RKO (cell line): ENCODE measurements at regions not wholly inside any gene's neighbourhood (a gene's known extent, or its start where the extent isn't known, plus 50 kb on each side); places are given as distances from the start of the nearest gene placed in this dataset.
"Not testable (repeated sequence)": the region's sequence is repeated elsewhere in the genome, so short reads cannot be mapped to it uniquely, and the experiment has no call there.

ENCODE experiments used
- DNase-seq: peaks from one replicate; pipeline ENCODE4 v3.0.0-alpha.2; 2016; ENCODE audit warnings: low spot score

DNA sequence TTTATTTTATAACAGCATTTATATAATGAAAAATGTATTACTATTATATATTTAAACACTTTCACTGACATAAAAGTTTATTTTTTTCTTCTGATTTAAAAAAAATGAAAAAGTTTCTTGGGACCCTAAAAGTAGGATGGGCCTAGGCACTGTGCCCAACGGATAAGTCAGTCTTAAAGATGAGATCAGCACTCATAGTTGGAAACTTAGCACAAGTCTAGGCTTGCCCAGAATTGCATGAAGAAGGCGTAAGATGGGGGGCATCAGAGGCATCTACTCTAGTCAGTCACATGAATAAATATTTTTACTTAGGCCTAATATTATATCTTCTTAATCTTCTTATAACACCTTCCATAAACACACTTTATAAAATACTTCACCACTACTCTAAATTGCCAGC, 306.7 kb upstream of the GRID2 start:
- no peak for DNase-seq

DNA sequence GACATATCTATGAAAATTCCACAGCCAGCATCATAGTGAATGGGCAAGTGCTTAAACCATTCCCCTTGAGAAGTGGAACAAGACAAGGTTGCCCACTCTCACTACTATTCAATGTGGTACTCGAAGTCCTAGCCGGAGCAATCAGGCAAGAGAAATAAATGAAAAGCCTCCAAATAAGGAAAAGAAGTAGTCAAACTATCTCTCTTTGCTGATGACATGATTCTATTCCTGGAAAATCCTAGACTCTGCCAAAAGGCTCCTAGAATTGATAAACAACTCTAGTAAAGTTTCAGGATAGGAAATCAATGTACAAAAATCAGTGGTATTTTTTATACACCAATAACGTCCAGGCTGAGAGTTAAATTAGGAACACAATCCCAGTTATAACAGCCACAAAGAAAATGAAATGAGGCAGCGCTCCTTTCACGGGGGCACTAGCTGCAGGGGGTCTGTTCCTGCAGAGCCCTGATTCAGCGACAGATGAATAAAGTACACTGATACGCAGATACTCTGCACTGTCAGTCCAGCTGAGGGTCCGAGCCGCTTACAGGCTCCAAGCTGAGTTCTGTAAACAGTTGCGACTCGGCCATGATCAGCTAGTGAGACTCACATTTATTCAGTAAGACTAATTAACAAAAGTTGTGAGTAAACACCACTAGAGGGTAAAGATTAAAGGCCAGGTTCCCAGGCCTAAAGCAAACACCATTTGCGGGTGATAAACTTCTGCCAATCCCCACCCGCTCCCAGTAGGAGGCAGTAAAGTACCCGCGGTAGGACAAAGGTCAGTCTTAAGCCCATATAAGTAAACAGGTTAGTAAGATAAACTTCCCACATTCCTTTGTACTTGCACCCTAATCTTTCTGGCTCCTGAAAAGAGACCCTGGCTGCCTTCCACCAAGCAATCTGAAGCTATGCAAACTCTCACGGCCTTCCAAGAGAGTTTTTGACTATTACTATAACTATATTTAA, 290.6 kb upstream of the GRID2 start:
- DNase-seq, result no peak

DNA sequence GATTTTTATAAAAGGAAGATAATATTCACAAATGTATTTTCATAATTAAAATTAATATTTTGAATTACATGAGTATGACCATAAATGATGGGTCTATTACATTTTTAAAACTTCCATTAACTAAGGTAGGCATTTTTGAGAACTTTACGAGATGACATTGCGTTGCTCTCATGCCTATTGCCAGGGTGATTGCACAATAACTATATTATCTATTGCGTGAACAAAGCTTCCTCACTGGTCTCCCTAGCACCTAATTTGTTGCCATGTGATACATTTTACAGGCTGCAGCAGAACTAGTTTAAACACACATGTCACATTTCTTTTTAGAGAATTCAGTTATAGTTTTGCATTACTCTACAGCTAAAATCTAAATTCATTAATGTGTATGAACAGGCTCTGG, 289.7 kb upstream of the GRID2 start:
- DNase-seq, result no peak

DNA sequence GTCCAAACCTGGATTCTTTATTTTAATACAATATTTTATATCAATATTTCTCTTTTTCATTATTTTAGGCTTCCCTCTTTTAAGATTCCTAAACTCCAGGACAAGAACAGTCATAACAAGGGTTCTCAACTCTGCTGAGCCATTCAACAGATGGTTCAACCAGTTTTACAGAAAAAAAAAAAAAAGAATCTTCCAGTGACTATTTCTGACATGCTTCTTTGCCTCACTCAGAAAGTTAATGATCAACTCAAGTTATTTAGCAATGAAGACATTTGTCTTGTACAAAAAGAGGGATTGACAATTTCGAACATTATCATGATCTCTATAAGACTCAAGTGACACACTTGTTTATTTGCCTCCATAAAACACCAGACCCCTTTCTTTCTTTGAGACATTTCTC, 282.6 kb upstream of the GRID2 start:
- no peak for DNase-seq

DNA sequence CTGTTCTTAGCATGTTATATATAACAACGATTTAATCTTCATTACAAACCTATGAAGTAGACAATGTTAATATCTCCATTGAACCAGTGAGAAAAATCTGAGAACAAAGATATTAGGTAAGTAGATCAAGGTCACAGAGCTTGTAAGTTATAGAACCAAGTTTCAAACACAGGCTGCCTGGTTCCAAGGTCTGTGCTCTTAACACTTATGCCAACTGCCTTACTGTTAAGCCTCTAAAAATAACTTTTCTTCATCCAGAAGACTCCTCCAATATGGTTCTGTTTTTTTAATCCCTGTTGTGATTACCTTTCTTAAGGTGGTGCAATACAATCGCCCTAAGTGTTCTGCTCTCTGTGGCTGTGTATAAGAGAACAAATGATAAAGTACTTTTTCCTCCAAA, 282.0 kb upstream of the GRID2 start:
- no peak for DNase-seq

DNA sequence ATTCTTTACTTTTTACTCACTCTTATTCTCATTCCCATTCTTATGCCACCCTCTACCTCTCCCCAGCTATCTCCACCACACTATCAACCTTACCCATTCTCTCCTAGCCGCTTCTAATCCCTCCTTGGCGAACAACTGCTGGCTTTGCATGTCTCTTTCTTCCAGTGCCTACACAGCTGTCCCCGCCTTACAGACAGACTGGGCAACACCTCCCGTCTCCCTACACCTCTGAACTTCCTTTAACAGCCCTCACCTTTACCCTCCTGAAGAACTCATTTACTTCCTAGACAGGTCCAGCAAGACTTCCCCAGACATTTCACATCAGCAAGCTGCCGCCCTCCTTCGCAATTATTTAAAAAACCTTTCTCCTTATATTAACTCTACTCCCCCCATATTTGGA, 274.9 kb upstream of the GRID2 start:
- not testable (repeated sequence) for DNase-seq

DNA sequence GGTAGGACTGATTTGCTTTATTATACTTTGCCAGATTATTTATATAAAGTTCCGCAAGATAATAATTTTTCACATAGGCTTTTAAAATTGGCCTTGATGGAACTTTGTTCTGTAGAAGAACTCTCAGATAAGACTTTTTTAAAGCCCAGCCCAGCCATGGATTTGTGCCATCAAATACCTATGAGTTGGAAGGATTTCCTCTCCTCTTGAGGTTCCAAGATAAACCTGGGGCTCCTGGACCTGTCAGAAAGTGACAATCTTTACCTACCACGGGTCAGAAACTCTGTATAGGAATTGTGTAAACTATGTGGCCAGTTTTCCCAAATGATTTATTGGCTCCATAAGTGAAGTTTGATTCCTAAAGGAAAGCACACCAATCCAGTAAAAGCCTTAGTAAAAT, 271.9 kb upstream of the GRID2 start:
- no peak for DNase-seq

DNA sequence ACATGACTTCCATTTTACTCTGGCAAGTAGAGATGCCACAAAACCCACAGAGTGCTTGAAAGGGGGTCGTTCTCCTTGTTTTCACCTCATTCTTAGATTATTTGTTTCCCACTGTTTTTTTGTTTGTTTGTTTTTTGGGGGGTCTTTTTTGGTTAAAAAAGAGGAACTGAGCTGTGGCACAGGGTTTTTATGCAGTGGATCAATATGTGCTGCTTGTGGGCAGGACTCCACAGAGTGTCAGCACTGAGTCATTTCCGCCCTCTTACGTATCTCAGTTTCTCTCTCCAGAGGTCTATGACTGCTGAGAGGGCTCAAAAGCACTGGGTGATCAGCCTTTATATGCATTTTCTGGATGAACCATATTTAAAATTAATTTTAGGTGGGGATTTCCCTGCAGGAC, 268.1 kb upstream of the GRID2 start:
- DNase-seq, result no peak

DNA sequence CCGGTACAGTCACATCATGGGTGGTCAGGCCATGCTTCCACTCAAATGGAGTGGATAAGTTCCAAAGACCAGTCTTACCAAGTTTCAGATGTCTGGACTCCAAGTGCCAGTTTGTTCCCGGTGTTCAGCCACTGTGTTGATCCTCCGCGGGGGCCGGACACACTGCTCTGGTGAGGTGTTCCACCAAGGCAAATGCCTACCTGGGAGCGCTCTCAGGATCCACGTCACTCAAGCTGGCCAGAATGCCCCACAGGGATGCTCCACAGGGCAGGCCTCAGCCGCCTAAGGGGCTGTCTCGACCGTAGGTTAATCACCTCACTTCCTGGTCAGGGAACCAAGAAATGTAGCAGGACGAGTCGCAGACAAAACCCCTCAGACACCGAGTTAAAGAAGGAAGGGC, 258.0 kb upstream of the GRID2 start:
- no peak for DNase-seq

DNA sequence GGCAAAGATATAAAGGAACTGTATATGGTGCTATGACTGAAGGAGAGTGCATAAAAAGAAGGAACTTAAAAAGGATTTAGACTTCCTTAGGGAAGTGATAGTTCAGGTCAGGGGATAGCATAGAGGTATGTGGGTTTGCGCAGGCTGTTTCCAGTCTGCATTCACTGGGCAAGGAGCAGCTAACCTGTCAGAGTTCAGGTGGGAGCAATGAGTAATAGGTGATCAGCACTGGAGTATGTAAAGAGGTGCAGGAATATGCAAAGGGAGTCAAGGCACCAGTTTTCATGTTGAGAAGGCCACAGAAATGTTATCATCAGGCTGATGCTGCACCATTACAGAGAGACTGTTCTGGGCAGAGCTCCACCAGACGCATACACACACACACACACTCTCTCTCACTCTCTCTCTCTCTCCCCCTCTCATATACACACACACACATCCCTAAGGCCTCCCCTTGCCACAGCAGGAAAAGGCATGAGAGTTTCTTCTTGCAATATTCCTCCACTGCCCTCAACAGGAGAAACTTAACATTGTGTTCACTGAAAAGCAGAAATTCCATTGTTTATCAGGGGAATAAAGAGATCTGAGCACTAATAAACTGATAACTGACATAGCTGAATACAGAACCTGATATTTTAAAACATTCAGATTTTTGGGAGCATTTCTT, 256.4 kb upstream of the GRID2 start:
- DNase-seq, result peak; percentile 3

DNA sequence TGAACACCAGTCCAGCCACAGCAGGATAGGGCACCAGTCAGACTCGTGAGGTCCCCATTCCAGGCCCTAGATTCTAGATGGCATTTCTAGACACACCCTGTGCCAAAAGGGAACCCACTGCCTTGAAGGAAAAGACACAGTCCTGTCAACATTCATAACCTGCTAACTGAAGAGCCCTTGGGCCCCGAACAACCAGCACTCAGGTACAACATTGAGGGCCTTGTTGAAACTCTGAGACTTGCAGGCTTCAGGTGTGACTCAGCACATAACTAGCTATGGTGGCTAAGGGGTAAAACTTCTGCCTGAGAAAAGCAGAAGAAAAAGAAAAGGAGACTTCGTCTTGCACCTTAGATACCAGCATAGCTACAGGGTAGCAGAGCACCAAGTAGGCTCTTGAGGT, 252.9 kb upstream of the GRID2 start:
- no peak for DNase-seq

DNA sequence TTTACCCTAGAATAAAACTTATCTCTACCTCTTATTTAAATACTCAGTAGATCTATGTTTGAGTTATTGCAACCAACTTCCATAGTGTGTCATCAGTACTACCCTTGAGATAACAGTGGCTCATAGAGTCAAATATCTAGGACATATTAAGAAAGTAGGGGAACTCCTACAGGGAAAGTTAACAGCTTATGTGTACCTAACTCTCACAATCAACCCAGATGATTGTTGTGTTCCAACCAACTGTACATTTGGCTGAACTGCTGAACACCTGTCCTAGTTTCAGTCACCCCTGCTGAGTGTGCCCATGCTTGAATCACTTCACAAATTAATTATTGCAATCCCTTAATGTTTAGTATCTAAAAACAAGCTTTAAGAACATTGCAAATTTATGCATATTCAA, 244.2 kb upstream of the GRID2 start:
- no peak for DNase-seq

DNA sequence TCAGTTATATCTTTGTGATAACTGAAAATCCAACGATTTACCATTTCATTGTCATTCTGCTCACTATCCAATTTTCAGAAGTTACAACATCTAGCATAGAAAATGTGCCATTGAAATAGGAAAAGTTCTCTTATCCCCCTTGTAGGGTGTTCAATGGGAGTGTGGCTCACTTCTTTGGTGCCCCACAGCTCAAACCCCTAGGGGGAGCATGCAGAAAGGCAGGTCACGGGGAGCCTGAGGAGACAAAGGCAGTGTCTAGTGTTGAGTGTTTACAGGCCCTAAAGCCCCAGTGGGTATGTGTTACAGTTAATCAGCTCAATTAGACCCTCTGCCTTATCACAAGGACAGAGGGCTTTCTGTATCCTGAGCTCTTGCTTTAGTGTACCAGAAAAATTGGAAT, 243.4 kb upstream of the GRID2 start:
- DNase-seq, result no peak

DNA sequence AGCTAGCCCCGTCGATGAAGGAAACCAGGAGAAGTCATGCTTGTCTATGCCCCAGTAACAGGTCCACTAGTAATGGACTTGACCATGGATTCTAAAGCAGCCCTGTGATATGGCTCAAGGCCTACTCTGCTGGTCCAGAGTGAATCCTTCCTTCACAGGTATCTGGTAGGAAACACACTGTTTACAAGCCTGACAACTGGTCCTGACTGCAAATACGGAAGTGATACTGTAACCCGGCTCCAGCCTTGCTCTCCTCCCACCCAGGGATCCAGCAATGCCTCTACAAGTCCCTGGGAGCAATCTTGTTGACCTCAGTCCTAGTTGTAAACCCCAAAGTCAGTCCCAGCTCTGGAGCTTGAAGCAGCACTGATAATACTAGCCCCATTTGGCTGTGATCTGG, 239.2 kb upstream of the GRID2 start:
- no peak for DNase-seq

DNA sequence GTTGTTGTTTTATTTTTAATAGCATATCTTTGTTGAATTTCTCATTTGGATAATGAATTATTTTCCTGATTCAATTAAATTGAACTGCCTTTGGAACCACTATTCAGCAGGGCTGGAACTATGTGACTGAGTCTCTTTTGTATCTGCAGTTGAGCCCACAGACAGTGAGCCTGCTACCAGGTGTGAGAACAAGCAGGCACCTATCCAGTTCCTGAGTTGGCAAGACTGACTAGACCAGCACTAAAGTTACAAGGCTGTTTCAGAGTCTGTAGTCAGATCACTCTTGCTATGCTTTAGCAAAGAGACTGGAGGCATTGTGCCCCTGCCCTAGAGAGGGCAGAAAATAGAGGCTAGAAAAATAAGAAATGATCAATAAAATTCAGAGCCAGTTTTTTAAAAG, 237.3 kb upstream of the GRID2 start:
- DNase-seq, result no peak

DNA sequence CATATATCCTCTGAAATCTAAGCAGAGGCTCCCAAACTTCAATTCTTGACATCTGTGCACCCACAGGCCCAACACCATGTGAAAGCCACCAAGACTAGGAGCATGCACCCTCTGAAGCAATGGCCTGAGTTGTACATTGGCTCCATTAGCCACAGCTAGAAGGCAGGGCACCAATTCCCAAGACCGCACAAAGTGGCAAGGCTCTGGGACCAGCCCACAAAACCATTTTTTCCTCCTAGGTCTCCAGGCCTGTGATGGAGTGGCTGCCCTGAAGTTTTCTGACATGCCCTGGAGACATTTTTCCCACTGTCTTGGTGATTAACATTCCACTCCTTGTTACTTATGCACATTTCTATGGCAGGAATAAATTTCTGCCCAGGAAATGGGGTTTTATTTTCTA, 232.2 kb upstream of the GRID2 start:
- DNase-seq, result no peak

DNA sequence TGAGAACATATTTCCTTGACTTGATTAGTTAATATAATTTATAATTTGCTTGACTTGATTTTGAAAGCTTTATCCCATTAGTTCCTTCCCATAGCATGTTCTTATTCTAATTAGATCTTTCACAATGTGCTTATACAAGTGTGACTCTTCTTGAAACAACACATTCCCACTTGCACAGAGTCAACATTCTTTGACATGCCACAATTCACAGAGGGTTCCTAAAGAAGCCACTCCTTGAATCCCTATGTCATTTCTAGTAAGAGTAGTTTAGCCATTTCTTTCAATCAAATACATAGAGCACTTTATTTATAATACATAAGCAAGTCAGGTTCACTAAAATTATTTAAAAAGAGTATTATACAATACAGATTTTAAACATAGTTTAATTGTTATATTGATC, 228.9 kb upstream of the GRID2 start:
- no peak for DNase-seq

DNA sequence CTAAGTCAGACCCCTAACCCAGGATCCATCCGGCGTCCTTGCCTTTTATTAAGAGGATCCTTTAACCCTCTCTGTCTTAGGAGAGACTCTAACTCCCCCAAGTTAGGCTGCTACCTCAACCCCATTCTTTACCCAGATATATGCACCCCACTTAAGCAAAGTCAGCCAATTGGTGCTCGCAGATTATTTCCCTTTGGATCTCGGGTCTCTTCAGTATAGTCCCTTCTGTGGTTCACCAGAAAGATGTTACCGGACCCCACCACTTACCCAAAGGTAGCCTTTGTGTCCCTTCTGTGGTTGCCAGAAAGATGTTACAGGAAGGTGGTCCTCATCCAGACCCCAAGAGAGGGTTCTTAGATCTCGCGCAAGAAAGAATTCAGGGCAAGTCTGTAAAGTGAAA, 212.9 kb upstream of the GRID2 start:
- DNase-seq, result no peak

DNA sequence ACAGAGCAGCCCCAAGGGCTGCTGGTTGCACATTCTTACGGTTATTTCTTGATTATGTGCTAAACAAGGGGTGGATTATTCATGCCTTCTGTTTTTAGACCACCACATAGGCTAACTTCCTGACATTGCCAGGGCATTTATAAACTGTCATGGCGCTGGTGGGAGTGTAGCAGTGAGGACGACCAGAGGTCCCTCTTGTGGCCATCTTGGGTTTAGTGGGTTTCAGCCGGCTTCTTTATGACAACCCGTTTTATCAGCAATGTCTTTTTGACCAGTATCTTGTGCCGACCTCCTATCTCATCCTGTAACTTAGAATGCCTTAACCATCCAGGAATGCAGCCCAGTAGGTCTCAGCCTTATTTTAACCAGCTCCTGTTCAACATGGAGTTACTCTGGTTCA, 212.4 kb upstream of the GRID2 start:
- DNase-seq, result no peak

DNA sequence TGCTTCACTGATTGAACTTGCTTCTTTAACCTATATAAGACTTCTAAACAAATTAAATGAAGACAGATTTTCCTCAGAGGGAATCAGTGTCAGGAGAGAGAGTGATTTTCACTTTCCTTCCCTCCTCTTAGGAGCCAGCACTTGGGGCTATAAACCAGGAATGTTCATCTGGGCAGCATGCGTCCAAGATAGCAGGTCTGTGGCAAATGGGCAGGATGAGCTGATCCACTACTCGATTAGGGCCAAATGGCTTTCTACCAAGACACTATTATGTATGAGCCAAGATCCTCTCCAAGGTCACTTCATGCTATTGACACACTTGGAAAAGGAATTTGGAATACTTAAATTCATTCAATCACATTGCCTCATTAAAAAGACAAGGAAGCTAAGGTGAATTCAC, 203.9 kb upstream of the GRID2 start:
- no peak for DNase-seq

DNA sequence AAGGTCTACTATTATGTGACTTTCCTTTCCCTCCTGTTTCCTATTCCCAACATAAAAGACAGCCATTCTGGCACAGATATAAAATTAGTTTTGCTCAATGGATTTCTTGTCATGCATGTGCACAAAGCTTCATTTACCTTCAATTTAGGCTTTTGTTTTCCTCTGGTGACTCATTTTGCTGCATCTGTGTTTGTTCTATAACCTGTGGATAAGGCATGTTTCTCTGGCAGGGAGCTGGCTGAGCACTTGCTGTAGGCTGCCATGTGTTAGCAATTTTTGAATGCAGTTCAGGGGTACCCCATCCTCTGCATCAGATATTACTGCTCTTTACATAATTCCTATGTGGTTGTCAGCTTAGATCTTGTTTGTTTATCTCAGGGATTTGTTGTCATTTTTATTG, 202.8 kb upstream of the GRID2 start:
- no peak for DNase-seq

DNA sequence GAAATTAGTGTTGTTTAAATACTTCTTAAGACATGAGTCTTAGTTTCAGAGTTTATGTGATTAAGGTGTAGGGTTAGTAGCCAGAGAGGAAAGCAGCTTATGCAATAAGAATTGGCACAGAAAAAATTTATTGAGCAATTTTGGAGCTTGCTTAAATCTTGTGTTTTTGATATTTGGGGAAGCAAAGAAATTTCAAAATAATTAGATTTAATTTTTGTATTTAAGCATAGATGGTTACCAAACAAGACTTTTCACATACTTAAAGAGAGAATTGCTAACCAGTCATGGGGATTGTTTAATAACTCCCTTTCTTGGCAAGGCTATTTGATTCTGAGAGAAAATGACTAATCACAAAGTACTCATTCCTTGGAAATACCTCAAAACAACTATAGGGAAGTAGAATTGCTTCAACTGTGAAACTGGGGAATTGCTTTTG, 202.0 kb upstream of the GRID2 start:
- no peak for DNase-seq

DNA sequence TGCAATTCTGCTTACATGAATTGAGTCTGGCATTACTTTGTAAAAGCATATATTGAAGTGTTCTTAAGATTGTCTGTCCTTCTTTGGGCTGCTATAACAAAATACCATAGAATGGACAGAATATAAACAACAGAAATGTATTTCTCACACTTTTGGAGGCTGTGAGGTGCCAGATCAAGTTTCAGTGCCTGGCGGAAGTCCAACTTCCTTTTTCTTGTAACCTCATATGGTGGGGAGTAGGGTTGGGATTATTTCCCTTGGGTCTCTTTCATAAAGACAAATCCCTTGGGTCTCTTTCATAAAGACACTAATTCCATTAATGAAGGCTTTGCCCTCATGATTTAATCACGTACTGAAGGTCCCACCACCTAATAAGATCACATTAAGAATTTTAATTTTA, 199.3 kb upstream of the GRID2 start:
- DNase-seq, result no peak

DNA sequence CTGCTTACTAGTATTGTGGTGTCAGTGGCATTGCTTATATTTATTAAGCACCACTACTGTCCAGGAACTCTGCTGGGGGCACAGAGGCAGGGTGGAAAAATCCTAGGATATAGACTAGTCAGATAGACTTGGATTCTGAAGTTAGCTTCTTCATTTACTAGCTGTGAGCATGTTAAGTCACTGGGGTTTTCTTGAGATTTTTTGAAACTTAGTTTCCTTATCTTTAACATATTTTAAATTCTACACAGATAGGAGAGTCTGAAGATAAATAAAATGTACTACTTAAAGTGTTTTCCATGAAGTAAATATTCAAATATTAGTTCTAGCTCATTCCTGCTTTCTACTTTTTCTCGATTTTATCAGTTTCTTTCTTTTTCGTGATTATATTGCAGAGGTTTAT, 196.9 kb upstream of the GRID2 start:
- DNase-seq, result no peak
